ENCODE measurements at regions not wholly inside any gene's neighbourhood (a gene's known extent, or its start where the extent isn't known, plus 50 kb on each side); places are given as distances from the start of the nearest gene placed in this dataset.

DNA sequence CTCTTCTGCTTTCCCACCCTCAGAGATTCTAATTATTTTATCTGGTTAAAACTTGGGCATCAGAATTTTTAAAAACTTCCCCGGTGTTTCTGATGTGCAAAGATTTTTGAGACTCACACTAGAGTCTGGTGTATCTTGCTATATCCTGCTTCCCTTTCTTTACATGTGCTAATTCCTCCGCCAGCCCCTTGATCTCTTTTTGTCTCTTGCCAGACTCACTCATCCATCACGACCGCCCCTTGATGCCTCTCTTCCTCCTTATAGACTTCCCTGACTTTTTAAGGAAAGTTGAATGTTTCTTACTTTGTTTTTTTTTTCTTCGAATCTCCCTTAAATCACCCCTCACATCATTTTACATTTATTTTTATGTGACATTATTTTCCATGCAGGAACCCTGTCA, 274.9 kb upstream of the PITX2 start:
- ChIA-PET CTCF (no interaction called here), POLR2A (no interaction called here)
- Mint-ChIP-seq H3K9me3 (no peaks in the 10 kb centered on the region), H3K4me1 (no peaks in the 10 kb centered on the region), H3K36me3 (ENCODE audit: low read depth) (no peaks in the 10 kb centered on the region), H3K4me3 (no peak overlapping the region), H3K27ac (no peak overlapping the region), H3K27me3 (no peaks in the 10 kb centered on the region)
- no peak for DNase-seq

DNA sequence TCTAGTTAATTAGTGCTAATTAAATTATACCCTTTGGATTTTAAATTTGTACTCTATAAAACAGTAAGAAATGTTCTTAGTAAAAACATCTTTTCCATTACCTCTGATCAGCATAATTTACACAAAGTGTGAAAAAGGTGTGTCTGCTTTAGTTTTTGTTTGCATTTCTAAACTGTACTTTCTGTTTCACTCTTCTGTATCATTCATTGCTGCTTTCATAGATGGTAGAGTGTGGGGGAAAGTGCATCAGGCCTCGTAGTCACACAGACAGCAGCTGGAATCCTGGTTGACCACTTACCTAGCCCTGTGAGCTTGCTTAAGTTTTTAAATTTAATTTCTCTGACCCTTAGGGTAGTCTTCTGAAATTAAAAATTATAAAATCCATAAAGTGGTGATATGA, 275.4 kb upstream of the PITX2 start:
- Mint-ChIP-seq H3K4me1 (no peaks in the 10 kb centered on the region), H3K36me3 (ENCODE audit: low read depth) (no peaks in the 10 kb centered on the region), H3K4me3 (no peak overlapping the region), H3K27me3 (no peaks in the 10 kb centered on the region), H3K9me3 (no peaks in the 10 kb centered on the region), H3K27ac (no peak overlapping the region)
- ChIA-PET POLR2A (no interaction called here), CTCF (no interaction called here)
- DNase-seq: no peak

DNA sequence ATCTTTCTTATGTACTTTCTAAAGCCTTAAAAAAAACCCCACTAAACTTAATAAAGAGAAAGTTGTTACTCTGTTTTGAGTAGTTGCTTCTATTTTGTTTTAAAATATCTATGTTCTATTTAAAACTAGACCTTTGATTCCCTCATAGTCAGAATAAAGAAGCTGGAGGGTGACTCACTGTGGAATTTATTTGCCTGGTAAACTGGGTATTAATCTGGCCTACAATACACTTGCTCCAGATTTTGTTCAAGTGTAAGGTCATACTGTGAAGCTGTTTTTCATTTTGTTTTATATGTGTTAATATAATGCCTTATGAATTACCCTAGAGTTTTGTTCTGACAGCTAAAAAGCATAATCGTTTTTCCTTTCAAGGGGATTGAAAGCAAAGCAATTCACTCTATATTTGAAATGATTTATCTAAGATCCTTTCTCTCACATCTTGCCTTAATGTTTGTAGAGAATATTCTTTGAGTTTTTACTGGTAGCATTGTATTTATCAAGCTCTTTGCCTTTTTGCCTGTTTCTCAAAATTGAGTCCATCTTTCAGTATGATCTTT, 277.4 kb upstream of the PITX2 start:
- no peaks in the 10 kb centered on the region for H3K4me1 Mint-ChIP-seq
- CTCF ChIA-PET: no interaction called here
- no peaks in the 10 kb centered on the region for H3K9me3 Mint-ChIP-seq
- POLR2A ChIA-PET: no interaction called here
- no peaks in the 10 kb centered on the region for H3K36me3 Mint-ChIP-seq (ENCODE audit: low read depth)
- H3K27me3 Mint-ChIP-seq: no peaks in the 10 kb centered on the region
- DNase-seq: no peak
- no peak overlapping the region for H3K4me3 Mint-ChIP-seq
- H3K27ac Mint-ChIP-seq: no peak overlapping the region

GRCh38 chr4:110902500-110902899, 279.6 kb upstream of the PITX2 start:
- DNase-seq: no peak
- Mint-ChIP-seq H3K27me3 (no peaks in the 10 kb centered on the region), H3K4me1 (no peaks in the 10 kb centered on the region)

GRCh38 chr4:110904435-110905065, 281.7 kb upstream of the PITX2 start:
- DNase-seq: no peak
- ChIA-PET CTCF (no interaction called here), POLR2A (no interaction called here)
- no peaks in the 10 kb centered on the region for H3K9me3 Mint-ChIP-seq
- no peaks in the 10 kb centered on the region for H3K36me3 Mint-ChIP-seq (ENCODE audit: low read depth)
- no peak overlapping the region for H3K4me3 Mint-ChIP-seq
- H3K4me1 Mint-ChIP-seq: no peaks in the 10 kb centered on the region
- no peak overlapping the region for H3K27ac Mint-ChIP-seq
- H3K27me3 Mint-ChIP-seq: no peaks in the 10 kb centered on the region

More at GRCh38 chr4:110902500-110902899, 279.6 kb upstream of the PITX2 start:
- no peaks in the 10 kb centered on the region for H3K9me3 Mint-ChIP-seq
- ChIA-PET CTCF (no interaction called here), POLR2A (no interaction called here)
- no peaks in the 10 kb centered on the region for H3K36me3 Mint-ChIP-seq (ENCODE audit: low read depth)
- no peak overlapping the region for H3K27ac Mint-ChIP-seq
- H3K4me3 Mint-ChIP-seq: no peak overlapping the region

- no peaks in the 10 kb centered on the region for H3K36me3 Mint-ChIP-seq (ENCODE audit: low read depth)
- POLR2A ChIA-PET: no interaction called here
- CTCF ChIA-PET: no interaction called here
- no peak overlapping the region for H3K27ac Mint-ChIP-seq
- no peaks in the 10 kb centered on the region for H3K9me3 Mint-ChIP-seq
- no peaks in the 10 kb centered on the region for H3K4me1 Mint-ChIP-seq
- DNase-seq: no peak
- H3K27me3 Mint-ChIP-seq: no peaks in the 10 kb centered on the region
- H3K4me3 Mint-ChIP-seq: no peak overlapping the region
Observed at GRCh38 chr4:110905367-110905766, 282.5 kb upstream of the PITX2 start.

- no peak for DNase-seq
- ChIA-PET CTCF (no interaction called here), POLR2A (no interaction called here)
- Mint-ChIP-seq H3K4me3 (no peak overlapping the region), H3K27me3 (no peaks in the 10 kb centered on the region), H3K4me1 (no peaks in the 10 kb centered on the region), H3K27ac (no peak overlapping the region), H3K36me3 (ENCODE audit: low read depth) (no peaks in the 10 kb centered on the region), H3K9me3 (no peaks in the 10 kb centered on the region)
Observed at GRCh38 chr4:110907801-110908313, 285.0 kb upstream of the PITX2 start.

DNA sequence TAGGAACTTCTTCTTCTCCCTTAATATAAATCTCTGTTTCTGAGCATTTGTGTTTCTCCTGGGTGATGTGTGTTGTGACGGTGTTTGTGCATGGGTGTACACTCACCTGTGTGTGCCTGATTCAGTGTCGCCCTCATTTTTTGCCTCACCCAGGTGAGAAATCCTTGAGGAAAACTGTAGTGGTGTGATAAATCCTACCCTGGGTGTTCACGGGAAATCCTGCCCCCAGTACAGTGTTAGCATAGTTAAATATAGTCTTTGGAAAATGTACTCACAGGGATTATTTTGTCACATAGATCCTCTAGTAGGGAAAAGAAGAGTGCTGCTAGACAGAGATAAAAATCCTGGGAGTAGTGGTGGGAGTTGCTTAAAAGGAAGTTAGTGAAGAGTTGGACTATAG, 291.9 kb upstream of the PITX2 start:
- DNase-seq: no peak
- no peak overlapping the region for H3K4me3 Mint-ChIP-seq
- H3K4me1 Mint-ChIP-seq: no peaks in the 10 kb centered on the region
- H3K27me3 Mint-ChIP-seq: no peaks in the 10 kb centered on the region
- H3K27ac Mint-ChIP-seq: no peak overlapping the region
- H3K9me3 Mint-ChIP-seq: no peaks in the 10 kb centered on the region
- H3K36me3 Mint-ChIP-seq (ENCODE audit: low read depth): no peaks in the 10 kb centered on the region
- POLR2A ChIA-PET: no interaction called here
- CTCF ChIA-PET: no interaction called here

- POLR2A ChIA-PET: no interaction called here
- H3K4me1 Mint-ChIP-seq: no peaks in the 10 kb centered on the region
Observed at GRCh38 chr4:110915301-110915700, 292.4 kb upstream of the PITX2 start.

DNA sequence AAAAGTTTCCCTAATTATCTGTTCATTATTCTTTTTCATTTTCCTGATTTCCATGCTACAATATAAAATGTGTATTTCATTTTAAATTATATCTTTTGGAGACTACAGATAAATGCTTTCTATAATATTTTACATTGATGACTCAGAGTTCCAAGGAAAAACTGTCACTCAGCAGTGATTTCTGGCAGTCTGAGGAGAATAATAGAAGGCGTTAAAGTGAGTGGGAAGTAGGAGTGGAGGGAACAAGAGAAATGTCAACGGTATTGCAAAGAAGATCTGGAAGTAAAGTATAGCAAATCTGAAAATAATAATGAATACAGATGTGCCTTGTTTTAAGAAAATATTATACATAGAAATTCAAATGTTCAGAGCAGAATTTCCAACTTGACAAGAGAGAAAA, 293.6 kb upstream of the PITX2 start:
- H3K4me3 Mint-ChIP-seq: no peak overlapping the region
- no peak for DNase-seq
- H3K27me3 Mint-ChIP-seq: no peaks in the 10 kb centered on the region
- no peaks in the 10 kb centered on the region for H3K36me3 Mint-ChIP-seq (ENCODE audit: low read depth)
- H3K9me3 Mint-ChIP-seq: no peaks in the 10 kb centered on the region
- no peak overlapping the region for H3K27ac Mint-ChIP-seq
- ChIA-PET CTCF (no interaction called here), POLR2A (no interaction called here)
- H3K4me1 Mint-ChIP-seq: no peaks in the 10 kb centered on the region

More at GRCh38 chr4:110915301-110915700, 292.4 kb upstream of the PITX2 start:
- H3K9me3 Mint-ChIP-seq: no peaks in the 10 kb centered on the region
- H3K27ac Mint-ChIP-seq: no peak overlapping the region
- DNase-seq: no peak
- H3K36me3 Mint-ChIP-seq (ENCODE audit: low read depth): no peaks in the 10 kb centered on the region
- H3K27me3 Mint-ChIP-seq: no peaks in the 10 kb centered on the region
- no peak overlapping the region for H3K4me3 Mint-ChIP-seq
- CTCF ChIA-PET: no interaction called here

DNA sequence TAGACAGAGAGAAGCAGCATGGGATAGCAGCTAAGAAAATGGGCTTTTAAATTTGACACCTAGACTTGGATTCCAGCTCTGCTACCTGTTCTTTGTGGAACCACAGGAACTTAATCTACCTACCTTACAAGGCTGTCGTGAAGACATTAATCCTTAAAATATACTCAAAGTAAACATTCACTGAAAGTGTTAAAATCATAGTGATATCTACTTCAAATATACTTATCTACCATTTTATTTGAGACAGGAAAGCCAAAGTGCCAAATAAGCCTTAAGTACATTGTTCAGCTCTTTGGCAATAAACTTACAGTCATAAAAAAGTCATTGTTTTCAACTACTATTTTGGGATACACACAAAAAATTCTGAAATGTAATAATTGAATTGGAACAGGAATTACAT, 295.0 kb upstream of the PITX2 start:
- ChIA-PET CTCF (no interaction called here), POLR2A (no interaction called here)
- DNase-seq: no peak
- Mint-ChIP-seq H3K27ac (no peak overlapping the region), H3K4me1 (no peaks in the 10 kb centered on the region), H3K9me3 (no peaks in the 10 kb centered on the region), H3K27me3 (no peaks in the 10 kb centered on the region), H3K4me3 (no peak overlapping the region), H3K36me3 (ENCODE audit: low read depth) (no peaks in the 10 kb centered on the region)

GRCh38 chr4:110920990-110921389, 298.1 kb upstream of the PITX2 start:
- no peaks in the 10 kb centered on the region for H3K4me1 Mint-ChIP-seq
- no peaks in the 10 kb centered on the region for H3K9me3 Mint-ChIP-seq
- H3K4me3 Mint-ChIP-seq: no peak overlapping the region
- no peaks in the 10 kb centered on the region for H3K36me3 Mint-ChIP-seq (ENCODE audit: low read depth)
- H3K27ac Mint-ChIP-seq: no peak overlapping the region
- ChIA-PET CTCF (no interaction called here), POLR2A (no interaction called here)
- DNase-seq: no peak
- no peaks in the 10 kb centered on the region for H3K27me3 Mint-ChIP-seq

DNA sequence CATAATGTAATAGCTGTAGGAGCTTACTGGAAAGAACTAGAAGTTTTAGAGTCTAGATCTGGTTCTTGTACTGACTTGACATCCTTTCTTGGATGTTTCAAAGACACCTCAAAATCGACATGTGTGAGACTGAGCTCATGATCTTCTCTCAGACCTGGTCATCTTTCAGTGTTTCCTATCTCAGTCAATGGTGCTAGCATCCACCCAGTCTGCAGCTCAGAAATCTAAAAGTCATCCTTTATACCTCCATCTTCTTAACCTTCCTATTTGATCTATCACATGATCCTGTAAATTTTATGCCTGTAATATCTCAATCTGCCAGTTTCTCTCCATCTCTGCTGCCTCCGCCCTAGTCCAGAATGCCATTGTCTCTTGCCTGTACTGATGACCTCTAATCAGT, 301.9 kb upstream of the PITX2 start:
- Mint-ChIP-seq H3K4me1 (no peaks in the 10 kb centered on the region), H3K27ac (no peak overlapping the region), H3K9me3 (no peaks in the 10 kb centered on the region), H3K36me3 (ENCODE audit: low read depth) (no peaks in the 10 kb centered on the region), H3K4me3 (no peak overlapping the region), H3K27me3 (no peaks in the 10 kb centered on the region)
- DNase-seq: no peak
- ChIA-PET POLR2A (no interaction called here), CTCF (no interaction called here)

DNA sequence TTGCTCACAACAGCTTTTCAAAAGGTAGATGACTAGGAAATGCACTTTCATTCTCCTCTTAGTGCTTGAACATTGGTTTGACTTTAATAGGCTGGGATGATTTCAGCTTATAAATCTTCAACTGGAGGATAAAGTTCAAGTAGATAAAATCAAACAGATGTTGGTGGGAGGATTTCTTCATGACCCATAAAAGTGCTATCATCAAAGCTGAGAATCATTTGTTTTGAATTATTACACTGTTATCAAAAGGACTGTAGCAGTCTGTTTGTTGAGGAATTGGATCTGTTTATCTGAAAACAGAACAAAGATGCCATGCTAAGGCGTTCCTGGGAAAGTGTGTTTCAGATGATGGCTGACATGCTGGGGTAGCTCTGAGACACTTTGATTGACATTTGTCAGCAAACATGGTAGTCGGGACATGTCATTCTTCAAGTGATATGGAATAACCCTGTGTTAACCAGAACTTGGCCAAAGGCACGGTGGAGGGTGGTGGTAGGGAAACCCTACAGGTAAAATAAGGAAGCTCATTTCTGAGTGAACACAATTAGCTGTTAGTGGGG, 304.0 kb upstream of the PITX2 start:
- H3K9me3 Mint-ChIP-seq: no peaks in the 10 kb centered on the region
- no peaks in the 10 kb centered on the region for H3K36me3 Mint-ChIP-seq (ENCODE audit: low read depth)
- ChIA-PET CTCF (no interaction called here), POLR2A (no interaction called here)
- DNase-seq: no peak
- H3K4me3 Mint-ChIP-seq: no peak overlapping the region
- H3K4me1 Mint-ChIP-seq: no peaks in the 10 kb centered on the region
- H3K27me3 Mint-ChIP-seq: no peaks in the 10 kb centered on the region
- H3K27ac Mint-ChIP-seq: no peak overlapping the region
